Vagina (tissue), 2 donors: ENCODE measurements at regions not wholly inside any gene's neighbourhood (a gene's known extent, or its start where the extent isn't known, plus 50 kb on each side); places are given as distances from the start of the nearest gene placed in this dataset.

ENCODE experiments used
- CTCF ChIP-seq, 3 experiments: fragments of 450-650 bp in 2 of 3; fragments of 200-600 bp in 1 of 3; sonication (generic) in 1 of 3; IDR thresholded peaks; one replicate each; pipeline ENCODE4 v1.5.1; 2017 to 2019; ENCODE audit warnings: antibody characterized with exemption in 3 of 3, mild to moderate bottlenecking in 2 of 3, moderate library complexity in 2 of 3
- POLR2A ChIP-seq, 2 donors: fragments of 450-650 bp; IDR thresholded peaks; one replicate each; pipeline ENCODE4 v1.6.1; 2017; ENCODE audit warnings: antibody characterized with exemption in 2 of 2, mild to moderate bottlenecking in 2 of 2, moderate library complexity in 2 of 2

- TF ChIP-seq POLR2A (IDR thresholded peaks at IDR 0.05) (no peak), CTCF (IDR thresholded peaks at IDR 0.05) (no peak)
These were observed 211.5 kb downstream of the PTEN start for GRCh38 chr10:88074971-88075370.
